HFF-Myc (cell line): ENCODE measurements at regions not wholly inside any gene's neighbourhood (a gene's known extent, or its start where the extent isn't known, plus 50 kb on each side); places are given as distances from the start of the nearest gene placed in this dataset.

Experiments
- DNase-seq: peaks from one replicate; pipeline ENCODE4 v3.0.0-alpha.2; 2011; ENCODE audit warnings: low read depth; ENCODE audit errors: extremely low read depth
- H3K4me3 ChIP-seq: replicated peaks from 2 replicates; pipeline ENCODE4 v1.5.1; 2011; ENCODE audit warnings: low read depth, mild to moderate bottlenecking, control low read depth, low read length
- CTCF ChIP-seq: IDR thresholded peaks from 2 replicates; pipeline ENCODE4 v1.5.1; 2012; ENCODE audit warnings: mild to moderate bottlenecking, low read depth, low read length, control low read depth; ENCODE audit errors: missing control alignments

- DNase-seq: no peak
- no peak for TF ChIP-seq CTCF
- H3K4me3 ChIP-seq: no peak overlapping the region
Observed at GRCh38 chr6:41469156-41470028, 76.8 kb upstream of the FOXP4 start.

GRCh38 chr6:41470029-41470330 lies 76.2 kb upstream of the FOXP4 start:
- TF ChIP-seq CTCF: no peak
- DNase-seq: no peak
- H3K4me3 ChIP-seq: no peak overlapping the region

GRCh38 chr6:41470331-41471063 lies 75.7 kb upstream of the FOXP4 start:
- no peak overlapping the region for H3K4me3 ChIP-seq
- DNase-seq: no peak
- TF ChIP-seq CTCF: no peak

- H3K4me3 ChIP-seq: no peak overlapping the region
- TF ChIP-seq CTCF: no peak
Observed at GRCh38 chr6:41471064-41471895, 74.9 kb upstream of the FOXP4 start.

GRCh38 chr6:41474213-41474933 lies 71.8 kb upstream of the FOXP4 start:
- DNase-seq: no peak
- H3K4me3 ChIP-seq: no peak overlapping the region
- TF ChIP-seq CTCF: no peak

More at GRCh38 chr6:41471064-41471895, 74.9 kb upstream of the FOXP4 start:
- no peak for DNase-seq

GRCh38 chr6:41475164-41475563 lies 71.0 kb upstream of the FOXP4 start:
- DNase-seq: no peak
- TF ChIP-seq CTCF: no peak
- H3K4me3 ChIP-seq: no peak overlapping the region
